ENCODE measurements at regions not wholly inside any gene's neighbourhood (a gene's known extent, or its start where the extent isn't known, plus 50 kb on each side); places are given as distances from the start of the nearest gene placed in this dataset.

GRCh38 chr3:168322941-168323340, 227.2 kb upstream of the GOLIM4 start:
- no peak for TF ChIP-seq CTCF (IDR thresholded peaks at IDR 0.05)
- TF ChIP-seq POLR2A (IDR thresholded peaks at IDR 0.05) = no peak

All from right lobe of liver (tissue), 4 donors.